SU-DHL-6 (cell line): ENCODE measurements at regions not wholly inside any gene's neighbourhood (a gene's known extent, or its start where the extent isn't known, plus 50 kb on each side); places are given as distances from the start of the nearest gene placed in this dataset.

Experiments
- EZH2phosphoT487 ChIP-seq: fragments of 200-600 bp; sonication (generic), shearing (Covaris generic); conservative IDR thresholded peaks from 2 replicates; pipeline ENCODE4 v1.6.1; 2018; ENCODE audit warnings: mild to moderate bottlenecking, antibody characterized with exemption, low read length, moderate library complexity, mixed read lengths
- TF ChIP-seq, protein P1 (sequence below): fragments of 200-600 bp; sonication (generic); IDR thresholded peaks from one replicate; pipeline ENCODE4 v1.5.1; 2017; ENCODE audit warnings: antibody characterized with exemption, mild to moderate bottlenecking, low read length, moderate library complexity; ENCODE audit not compliant: insufficient read depth, poor library complexity, severe bottlenecking

- TF ChIP-seq, protein P1, sequence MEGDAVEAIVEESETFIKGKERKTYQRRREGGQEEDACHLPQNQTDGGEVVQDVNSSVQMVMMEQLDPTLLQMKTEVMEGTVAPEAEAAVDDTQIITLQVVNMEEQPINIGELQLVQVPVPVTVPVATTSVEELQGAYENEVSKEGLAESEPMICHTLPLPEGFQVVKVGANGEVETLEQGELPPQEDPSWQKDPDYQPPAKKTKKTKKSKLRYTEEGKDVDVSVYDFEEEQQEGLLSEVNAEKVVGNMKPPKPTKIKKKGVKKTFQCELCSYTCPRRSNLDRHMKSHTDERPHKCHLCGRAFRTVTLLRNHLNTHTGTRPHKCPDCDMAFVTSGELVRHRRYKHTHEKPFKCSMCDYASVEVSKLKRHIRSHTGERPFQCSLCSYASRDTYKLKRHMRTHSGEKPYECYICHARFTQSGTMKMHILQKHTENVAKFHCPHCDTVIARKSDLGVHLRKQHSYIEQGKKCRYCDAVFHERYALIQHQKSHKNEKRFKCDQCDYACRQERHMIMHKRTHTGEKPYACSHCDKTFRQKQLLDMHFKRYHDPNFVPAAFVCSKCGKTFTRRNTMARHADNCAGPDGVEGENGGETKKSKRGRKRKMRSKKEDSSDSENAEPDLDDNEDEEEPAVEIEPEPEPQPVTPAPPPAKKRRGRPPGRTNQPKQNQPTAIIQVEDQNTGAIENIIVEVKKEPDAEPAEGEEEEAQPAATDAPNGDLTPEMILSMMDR, result no peak
- TF ChIP-seq EZH2phosphoT487, result no peak
These were observed 645.1 kb upstream of the PRKX start for GRCh38 chrX:4358577-4358976.
